ENCODE measurements at regions not wholly inside any gene's neighbourhood (a gene's known extent, or its start where the extent isn't known, plus 50 kb on each side); places are given as distances from the start of the nearest gene placed in this dataset.
"Not testable (repeated sequence)": the region's sequence is repeated elsewhere in the genome, so short reads cannot be mapped to it uniquely, and the experiment has no call there.

DNA sequence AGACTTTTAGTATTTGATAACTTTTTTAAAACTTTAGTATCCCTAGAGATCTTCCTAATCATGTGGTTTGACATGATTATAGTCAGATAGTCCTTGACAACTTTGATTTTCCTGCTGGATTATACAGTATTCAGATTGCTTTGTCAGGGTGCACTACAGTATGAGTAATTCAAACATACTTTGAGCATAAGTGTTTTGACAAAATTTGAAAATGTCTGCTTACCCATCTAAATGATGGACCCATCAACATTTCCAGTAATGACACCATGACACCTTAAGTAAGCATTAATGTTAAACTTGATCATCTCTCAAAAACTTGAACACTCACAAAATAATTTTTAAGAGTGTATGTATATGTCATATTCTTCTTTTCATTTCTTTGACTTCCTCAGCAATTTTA lies 514.5 kb upstream of the SMIM31 start:
- DNase-seq: no peak

- DNase-seq: no peak
Observed at GRCh38 chr4:164239976-164240375, 514.0 kb upstream of the SMIM31 start.

DNA sequence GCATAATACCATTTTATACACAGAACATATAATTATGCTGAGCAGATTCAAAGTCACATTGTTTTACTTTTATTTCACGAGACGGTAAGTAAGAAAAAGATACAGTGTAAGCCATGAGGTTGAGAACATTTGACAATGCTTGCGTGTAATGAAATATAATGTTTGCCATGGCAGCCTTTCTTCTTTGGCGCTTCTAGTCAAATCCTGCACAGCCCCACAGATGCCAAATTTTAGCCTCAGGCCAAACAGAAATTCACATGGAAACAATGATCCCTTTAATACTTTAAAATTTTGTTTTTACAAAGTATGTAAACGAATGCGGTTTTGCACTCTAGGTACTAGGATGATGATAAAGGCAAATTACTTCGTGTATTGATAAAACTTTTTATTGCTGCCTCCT lies 502.7 kb upstream of the SMIM31 start:
- DNase-seq: no peak

DNA sequence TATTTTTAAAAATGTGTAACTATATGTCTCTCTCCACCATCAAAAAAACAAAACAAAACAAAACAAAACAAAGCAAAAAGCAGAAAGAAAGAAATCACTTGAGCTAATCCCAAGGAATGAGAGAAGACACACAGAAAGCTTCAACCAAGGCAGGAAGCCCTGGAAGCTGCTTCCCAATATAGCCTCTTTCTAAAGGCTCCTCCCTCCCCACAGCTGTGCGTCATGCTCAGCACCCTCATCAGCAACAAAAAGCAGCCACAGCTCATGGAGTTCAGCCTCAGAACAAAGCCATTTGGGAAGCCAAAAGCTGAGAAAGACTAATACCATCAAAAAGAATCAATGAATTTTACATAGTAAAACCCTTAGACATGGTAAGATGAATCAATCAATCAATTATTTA lies 501.6 kb upstream of the SMIM31 start:
- DNase-seq: peak; percentile 75

DNA sequence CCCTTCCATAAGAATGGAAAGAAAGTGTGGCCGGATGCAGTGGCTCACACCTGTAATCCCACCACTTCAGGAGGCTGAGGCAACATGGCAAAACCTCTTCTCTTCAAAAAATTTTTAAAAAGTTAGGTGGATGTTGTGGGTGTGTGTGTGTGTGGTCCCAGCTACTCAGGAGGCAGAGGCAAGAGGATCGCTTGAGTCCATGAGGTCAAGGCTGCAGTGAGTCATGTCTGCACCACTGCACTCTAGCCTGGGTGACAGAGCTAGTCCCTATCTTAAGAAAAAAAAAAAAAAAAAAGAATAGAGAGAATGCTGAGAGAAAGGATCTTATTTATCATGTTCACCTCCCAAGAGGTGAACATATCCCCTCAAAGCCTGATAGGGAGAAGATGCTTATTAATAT lies 492.1 kb upstream of the SMIM31 start:
- DNase-seq: no peak

DNA sequence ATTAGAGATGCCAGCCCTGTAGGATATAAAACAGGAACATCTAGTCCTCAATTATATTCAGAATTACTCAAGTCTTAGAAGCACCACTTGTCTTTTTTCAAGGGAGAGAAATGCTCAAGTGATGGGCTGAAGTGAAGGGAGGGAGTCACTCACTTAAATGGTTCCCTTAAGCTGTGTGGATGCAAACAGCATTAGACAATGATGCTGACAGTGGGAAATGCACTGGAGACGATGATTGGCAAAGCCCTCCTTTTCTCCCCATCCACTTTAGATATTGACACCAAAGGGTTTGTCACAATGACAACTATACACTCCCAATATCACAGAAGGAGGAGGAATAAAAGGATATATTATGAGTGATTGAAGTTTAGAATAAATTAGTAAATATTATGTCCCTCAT lies 491.4 kb upstream of the SMIM31 start:
- not testable (repeated sequence) for DNase-seq

DNA sequence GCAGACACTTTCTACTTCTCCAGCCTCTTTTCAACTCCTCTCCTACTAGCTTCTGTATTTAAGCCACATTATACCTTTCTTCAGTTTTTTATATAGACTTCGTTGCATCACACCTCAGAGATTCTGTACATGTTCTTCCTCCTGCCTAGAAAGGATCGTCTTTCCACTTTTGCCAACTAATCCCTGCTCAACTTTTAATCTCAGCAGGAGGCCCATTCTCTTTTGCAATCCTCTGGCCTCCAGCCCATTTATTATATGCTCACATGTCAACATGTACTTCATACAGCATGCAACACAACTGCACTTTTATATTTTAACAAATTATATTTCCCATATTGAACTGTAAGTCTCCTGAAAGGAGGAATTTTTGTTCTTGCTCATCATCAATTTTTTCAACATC lies 476.5 kb upstream of the SMIM31 start:
- DNase-seq: peak; percentile 34

GRCh38 chr4:164287173-164287572 lies 466.8 kb upstream of the SMIM31 start:
- DNase-seq: no peak

DNA sequence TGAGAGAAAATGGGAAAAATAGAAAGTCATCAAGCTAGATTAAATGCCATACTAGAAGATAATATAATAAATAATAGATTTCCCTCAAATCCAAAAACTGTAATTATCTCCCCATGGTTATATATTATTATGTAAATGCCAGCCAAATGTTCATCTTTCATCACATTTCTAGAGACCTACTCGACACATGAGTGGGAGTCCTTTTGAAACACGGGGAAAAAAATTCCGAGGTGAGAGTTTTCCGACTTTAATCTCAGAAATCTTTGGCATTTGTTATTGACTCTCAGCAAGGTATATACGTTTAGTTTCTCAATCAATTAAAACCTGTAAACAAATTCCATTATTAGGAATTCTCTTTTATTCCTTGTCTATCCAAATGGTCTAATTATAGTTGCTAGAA lies 465.4 kb upstream of the SMIM31 start:
- no peak for DNase-seq

GRCh38 chr4:164293203-164293602 lies 460.7 kb upstream of the SMIM31 start:
- DNase-seq: no peak

GRCh38 chr4:164293743-164294142 lies 460.2 kb upstream of the SMIM31 start:
- DNase-seq: peak; percentile 33

DNA sequence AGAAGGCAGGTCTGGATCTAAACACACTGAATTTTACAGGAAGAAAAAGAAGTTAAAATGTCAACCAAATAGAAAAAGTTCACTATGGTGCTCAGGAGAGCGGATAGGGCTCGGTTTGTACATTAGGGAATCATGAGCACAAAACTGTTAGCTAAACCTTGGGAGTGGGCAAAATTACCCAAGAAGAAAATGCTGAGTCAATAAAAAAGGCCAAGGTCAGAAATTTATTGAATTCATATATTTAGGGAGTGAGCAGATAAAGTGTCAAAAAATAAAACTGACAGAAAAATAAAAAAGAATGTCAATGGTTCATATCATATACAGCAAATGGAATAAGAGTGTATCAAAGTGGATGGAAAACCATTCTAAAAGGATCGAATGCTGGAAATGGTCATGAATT lies 452.5 kb upstream of the SMIM31 start:
- DNase-seq: no peak

- DNase-seq: no peak
Observed at GRCh38 chr4:164304101-164304639, 449.8 kb upstream of the SMIM31 start.

GRCh38 chr4:164304861-164305260 lies 449.1 kb upstream of the SMIM31 start:
- DNase-seq: no peak

DNA sequence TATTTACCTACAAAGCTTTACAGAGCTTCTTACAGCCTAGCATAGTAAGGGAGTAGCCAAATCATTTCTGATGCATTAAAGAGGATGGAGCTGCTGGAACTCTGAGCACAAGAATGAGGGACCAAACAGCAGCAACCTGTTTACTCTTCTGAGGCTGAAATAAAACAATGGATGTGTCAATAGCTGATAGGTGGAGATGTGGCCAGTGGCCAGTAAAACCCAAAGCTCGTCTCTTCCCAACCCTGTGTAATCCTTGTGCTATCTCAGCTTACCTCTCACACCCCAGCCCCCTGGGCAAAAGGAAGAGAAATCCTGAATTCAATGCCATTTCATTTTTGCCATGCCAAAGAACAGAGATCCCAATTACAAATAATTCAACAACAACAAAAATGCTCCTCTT lies 446.7 kb upstream of the SMIM31 start:
- no peak for DNase-seq

DNA sequence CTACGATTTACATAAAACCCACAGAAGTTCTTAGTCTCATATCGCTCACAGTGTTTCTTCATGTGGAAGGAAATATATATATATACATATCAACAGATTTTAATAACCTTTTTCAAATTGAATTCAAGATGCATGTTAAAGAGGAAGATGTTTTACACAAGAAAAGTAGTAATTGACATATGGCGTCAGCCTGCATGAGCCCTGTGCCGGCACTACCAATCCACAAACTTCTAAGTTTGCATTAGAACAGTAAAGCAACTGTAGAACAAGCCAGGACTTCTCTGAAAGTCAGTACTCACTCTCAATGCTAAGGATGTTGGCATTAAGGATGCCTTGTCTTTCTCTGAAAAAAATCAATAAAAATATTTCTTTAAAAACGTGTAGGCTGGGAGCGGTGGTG lies 441.3 kb upstream of the SMIM31 start:
- no peak for DNase-seq

DNA sequence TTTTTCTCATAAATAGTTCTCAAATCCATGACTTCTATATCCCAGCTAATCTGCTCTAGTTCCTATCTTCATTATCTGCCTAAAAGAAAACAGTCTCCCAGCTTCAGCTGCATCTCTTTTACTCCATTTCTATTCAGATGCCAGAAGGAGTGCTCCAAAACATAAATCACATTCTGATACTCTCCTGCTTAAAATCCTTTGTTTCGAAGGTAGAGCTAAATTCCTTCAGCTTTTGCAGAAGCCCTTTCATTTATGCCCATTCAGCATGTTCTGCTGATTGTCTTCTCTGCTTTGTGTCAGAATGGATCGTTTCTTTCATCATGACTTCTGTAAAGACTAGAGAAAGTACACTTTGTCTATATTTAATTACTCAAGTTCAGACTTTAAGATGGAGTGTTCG lies 440.1 kb upstream of the SMIM31 start:
- no peak for DNase-seq

DNA sequence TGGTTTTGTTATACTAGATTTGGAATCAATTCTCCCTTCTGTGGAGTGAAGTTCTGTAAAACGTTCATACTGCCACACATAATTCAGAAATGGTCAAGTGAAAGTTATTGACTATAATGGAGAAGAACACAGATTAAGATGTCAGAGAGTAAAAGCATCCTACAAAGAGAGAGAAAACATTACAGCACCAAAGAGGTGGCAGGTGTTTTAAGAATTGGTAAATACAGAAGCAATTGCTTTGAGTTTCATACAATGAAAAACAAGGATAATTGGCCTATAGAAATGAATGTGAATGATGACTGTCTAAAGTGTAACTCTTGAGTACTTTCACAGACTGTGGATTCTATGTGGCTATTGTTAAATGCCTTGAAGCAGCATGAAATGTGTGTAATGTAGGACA lies 435.6 kb upstream of the SMIM31 start:
- no peak for DNase-seq

GRCh38 chr4:164319688-164320087 lies 434.2 kb upstream of the SMIM31 start:
- DNase-seq: no peak

- DNase-seq: peak; percentile 3
Observed at GRCh38 chr4:164320847-164321246, 433.1 kb upstream of the SMIM31 start.

DNA sequence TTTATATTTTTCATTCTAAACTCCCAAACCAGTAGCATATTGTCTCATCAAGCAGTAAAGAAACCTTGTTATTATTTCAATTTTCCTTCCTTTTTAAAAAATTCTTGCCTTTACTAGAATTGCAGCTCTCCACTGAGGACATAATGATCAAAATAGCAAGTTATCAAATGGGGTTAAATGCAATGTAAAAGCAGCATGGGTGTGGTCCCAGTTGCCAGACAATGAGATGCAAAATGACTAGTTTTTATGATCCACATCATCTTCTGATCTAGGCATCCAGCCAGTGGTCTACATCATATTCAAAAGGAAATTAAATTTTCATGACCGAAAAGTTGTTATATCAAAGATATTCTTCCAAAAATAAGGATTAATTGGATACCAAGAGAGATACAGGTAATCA lies 427.9 kb upstream of the SMIM31 start:
- DNase-seq: no peak

DNA sequence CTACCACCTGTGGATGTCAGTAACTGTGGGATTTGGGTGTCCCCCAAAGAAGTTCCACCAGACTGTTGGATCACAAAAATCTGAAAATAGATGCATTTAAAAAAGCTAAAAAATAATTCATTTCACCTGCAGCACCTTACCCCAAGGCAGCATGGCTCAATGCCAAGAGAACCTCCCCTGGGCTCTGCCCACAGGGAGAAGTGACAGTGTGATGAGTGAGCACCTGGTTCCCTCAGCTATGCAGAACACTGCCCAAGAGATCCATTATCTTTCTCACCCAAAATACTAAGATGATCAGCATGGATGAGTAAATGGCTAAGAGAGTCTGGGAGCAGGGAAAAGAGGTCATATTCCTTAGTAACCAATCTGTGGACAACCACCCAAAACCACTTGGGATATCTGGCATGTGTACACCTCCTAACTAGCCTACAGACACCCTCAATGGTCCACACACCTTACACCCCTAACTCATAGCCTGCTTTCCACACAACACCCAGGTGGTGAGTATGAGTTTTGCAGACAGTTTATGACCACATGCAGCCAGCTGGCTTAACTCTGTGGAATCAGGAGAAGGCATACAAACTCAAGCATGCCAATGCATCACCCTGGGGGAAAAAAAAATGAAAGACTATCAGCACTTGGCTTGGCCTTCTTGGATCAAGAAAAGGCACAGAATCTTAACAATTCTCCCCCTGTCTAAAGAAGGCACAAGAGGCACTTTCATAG lies 416.5 kb upstream of the SMIM31 start:
- no peak for DNase-seq

DNA sequence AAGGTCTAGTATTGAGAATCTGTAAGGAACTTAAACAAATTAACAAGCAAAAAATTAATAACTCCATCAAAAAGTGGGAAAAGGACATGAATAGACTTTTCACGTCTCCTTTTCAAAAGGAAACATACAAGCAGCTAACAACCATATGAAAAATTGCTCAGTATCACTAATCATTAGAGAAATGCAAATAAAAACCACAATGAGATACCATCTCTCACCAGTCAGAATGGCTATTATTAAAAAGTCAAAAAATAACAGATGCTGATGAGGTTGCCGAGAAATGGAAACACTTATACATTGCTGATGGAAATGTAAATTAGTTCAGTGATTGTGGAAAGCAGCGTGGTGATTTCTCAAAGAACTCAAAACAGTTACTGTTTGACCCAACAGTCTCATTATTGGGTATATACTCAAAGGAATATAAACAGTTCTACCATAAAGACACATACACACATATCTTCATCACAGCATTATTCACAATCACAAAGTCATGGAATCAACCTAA lies 410.4 kb upstream of the SMIM31 start:
- DNase-seq: no peak

GRCh38 chr4:164345756-164346155 lies 408.2 kb upstream of the SMIM31 start:
- DNase-seq: no peak

DNA sequence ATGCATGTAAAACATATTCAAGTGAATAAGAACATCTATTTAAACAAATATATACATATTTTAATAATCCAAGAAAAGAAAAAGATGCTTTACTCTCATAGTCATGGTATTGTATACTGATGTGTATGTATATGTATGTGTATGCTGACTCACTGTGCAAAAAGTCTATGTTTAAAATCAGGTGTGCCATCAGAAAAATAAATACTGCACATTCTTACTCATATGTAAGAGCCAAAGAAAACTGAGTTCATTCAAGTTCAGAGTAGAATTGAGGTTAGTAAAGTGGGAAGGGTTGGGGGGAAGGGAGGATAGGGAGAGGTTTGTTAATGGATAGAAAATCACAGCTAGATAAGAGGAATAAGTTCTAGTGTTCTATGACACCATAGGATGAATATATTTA lies 403.9 kb upstream of the SMIM31 start:
- no peak for DNase-seq
